GM18519 (cell line): ENCODE measurements at regions not wholly inside any gene's neighbourhood (a gene's known extent, or its start where the extent isn't known, plus 50 kb on each side); places are given as distances from the start of the nearest gene placed in this dataset.

Source experiments
- ATAC-seq: cut with Tn5 transposase; IDR thresholded peaks from one replicate; pipeline ENCODE4 v1.9.1; 2021; ENCODE audit warnings: mild to moderate bottlenecking, moderate library complexity; ENCODE audit not compliant: unreplicated experiment, low FRiP score

DNA sequence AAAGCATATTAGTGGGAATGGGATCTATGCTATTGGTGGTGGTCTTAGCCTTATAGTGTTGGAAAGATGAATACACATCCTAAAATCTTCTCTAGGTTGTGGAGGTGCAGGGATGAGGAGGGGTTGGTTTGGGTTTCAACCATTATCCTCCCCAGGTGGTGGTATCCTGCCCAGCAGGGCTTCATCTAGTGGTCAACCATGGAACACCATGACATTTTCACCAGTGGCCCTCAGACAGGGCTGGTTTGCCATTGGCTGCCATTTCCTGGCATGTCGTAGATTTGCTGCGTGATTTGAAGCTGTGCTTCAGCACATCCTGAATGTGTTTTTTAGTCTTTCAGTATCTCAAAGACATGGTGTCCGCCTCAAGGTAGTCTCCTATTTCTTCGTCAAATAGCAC, 391.2 kb upstream of the HNRNPA3 start:
- ATAC-seq, result no peak

DNA sequence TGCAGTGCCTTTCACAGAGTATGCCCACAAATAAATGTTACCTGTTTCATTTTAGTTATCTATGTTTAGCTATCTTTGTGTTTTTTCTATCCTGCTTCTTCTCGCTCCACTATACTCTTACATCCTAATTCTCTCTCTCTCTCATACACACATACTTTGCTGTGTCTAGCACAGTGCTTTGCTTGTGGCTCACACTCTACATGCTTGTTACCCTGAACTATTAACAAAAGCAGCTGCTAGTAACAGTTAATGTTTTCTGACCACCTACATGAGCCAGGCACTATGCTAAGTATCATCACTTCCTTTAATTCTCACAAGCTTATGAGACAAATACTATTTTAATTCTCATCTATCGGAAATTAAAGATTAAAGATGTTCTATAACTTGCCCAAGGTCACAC, 390.5 kb upstream of the HNRNPA3 start:
- no peak for ATAC-seq

DNA sequence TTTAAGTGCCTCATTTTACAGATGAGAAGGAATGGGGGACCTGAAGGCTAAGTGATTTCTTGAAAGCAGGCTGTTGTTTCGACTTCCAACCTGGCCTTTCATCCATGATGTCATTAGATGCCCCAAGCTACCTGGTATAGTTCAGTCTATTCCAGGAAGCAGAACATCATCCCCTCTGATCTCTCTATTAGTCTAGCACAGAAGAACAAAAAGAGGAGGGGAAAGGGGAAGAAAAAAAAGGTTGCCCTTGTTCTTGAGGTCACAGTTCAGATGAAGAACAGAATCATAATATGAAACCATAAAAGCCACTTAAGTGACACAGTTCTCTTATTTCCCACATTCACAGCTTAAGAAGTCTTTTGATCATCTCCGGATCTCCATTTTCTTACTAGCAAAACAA, 386.2 kb upstream of the HNRNPA3 start:
- ATAC-seq, result no peak

DNA sequence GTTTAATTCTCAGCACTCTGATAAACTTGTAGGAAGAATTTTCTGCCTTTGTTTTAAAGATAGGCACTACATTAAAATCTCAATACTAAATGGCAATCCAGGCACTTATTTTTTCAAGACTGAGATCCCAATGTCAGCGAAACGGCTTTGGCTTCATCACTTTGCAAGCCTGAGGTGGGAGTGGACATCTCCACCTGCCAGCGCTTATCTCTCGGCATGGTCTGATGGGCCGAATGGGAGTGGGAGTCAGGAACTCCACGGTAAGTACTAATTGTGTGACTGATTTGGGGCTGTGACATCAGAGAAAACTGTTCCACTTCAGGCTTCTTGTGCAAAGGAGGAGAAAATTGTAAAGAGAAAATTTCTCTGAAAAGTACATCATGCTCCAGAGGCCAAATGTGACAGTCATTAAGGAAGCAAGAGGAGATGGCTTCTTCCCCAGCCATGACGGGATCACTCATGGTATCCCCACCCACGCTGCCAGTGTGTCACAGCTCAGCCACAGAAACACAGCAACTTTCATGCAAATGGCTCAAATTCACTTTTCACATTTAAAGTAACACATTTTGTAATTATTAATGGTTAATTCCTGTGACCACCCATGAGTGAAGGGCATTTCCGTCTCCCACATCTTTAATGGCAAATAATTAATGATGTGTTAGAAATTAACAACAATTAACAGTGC, 385.5 kb upstream of the HNRNPA3 start:
- no peak for ATAC-seq

DNA sequence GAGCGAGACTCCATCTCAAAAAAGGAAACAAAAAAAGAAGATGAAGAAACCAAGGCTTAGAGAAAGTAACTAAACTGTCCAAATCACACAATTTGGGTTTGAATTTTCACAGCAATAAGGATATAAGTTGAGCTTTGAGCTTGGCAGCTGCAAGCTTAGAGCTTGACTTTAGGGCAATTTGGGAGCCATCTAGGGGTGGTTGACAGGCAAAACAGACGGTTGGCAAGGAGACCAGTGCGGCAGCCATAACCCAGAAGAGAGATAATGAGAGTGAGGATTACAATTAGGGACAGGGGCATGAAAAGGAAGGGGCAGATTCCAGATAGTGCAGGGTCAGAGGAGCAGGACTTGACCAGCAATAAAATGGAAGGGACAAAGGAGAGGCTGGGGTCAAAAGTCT, 382.2 kb upstream of the HNRNPA3 start:
- no peak for ATAC-seq

DNA sequence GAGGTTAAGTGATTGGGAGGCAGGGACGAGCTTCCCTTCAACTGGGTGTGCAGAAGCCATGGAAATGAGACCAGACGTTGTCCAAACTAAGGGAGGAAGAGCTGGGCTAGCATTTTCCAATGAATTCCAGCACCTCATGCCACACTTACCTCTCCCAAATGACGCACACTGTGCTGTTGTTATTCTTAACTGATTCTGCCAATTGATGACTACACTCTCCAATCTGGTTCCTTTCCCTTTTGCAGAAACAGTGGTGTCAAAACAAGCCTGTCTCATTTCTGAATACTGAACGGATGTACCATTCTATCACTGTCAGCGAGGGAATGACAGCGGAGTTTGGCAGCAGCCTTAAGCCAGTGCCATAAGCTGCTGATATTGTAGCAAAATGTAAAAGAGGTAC, 380.5 kb upstream of the HNRNPA3 start:
- no peak for ATAC-seq

DNA sequence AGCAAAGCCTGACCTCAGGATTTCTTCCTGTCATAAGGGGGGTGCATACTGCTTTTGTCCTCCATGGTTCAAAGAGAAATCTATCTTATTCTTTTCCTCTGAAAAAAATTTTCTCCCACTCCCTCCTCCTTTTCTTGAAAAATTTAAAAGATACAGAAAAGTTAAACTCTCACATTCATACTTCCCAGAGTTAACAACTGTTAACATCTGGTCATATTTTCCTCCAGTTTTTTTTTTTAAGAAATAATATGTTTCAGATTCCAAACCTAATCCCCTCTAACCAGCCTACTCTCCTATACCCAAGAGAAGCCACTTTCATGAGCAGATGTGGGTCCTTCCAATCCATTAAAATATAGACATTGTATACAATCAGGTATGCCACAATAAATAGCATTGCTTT, 378.9 kb upstream of the HNRNPA3 start:
- ATAC-seq, result no peak

DNA sequence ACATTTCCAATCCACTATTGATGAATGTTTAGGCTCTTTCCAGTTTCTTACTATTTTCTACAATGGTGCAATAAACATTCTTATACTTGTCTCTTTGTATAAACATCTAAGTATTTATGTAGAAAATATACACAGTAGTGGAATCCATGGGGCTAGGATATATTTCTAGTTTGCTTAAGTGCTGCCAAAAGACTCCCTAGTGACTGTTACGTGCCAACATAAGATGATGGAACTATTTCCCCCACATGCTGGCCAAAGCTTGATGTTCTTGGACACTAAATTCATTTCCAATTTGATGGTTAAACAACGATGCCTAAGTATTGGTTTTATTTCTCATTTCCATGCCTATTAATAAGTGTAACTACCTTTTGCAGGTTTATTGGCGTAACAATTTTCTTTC, 378.4 kb upstream of the HNRNPA3 start:
- no peak for ATAC-seq

DNA sequence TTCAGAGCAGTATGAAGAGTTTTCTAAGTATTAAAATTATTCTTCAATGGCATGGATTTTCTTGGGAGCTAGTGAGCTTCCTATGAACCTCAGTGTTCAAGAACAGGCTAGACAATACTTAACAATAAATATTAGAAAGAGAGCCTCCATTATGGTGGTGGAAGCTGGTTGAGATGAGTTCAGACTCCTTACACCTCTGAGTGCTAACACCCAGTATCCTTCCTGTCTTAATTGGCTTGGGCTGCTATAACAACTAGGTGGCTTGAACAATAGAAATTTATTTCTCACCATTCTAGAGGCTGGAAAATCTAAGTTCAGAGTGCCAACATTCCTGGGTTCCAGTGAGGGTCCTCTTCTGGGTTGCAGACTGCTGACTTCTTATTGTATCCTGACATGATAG, 369.4 kb upstream of the HNRNPA3 start:
- ATAC-seq, result no peak

DNA sequence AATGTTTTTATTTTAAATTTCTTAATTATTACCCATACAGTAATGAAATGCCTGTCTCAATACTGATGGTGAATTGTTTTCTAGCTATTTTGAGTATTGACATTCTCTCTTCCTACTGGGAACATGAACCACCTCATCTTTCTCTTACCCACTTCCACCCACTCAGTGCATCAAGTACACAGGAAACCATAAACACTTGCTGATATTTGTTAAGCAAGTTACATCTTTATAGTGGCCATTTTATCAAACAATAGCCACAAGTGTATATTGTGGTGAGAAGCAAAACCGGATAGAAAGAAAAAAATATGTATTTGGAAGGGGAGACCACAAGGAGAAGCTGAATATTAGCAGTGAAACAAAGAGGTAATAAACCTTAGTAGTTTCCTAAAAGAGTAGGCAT, 368.1 kb upstream of the HNRNPA3 start:
- no peak for ATAC-seq

DNA sequence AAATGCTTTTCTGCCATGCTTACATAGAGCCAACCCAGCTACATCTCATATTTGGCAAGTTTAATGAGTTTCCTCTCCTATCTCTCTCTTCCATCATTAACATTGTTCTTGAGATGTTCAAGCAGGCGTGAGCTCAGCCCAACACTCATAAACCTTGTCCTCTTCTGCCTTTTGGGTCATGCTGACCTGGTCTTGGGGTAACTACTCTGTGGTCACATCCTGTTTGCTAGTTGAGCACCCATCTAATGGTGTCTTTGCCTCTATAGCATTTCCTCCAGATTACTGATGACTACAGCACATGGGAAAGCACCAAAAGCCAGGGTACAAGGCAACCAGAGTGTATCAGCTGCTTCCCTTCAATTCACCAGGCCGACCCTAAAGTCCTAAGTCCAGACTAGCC, 366.9 kb upstream of the HNRNPA3 start:
- no peak for ATAC-seq

DNA sequence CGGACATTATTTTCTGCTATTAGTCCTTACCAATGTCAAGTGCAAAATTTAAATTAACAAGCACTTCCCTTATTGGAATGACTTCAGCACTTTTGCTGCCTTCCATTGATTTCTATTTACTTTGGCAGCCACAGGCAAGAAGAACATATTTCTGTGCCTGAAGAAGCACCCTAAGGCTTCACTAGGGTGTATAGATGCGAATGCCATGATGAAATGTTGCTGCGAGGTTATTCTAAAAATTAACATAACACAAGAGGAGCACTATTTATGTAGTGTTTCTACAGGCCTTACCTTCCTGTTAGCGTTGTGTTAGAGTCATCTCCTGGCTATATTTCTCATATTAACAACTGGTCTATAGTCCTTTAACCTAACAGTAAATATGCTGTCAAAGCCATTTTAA, 365.0 kb upstream of the HNRNPA3 start:
- no peak for ATAC-seq

DNA sequence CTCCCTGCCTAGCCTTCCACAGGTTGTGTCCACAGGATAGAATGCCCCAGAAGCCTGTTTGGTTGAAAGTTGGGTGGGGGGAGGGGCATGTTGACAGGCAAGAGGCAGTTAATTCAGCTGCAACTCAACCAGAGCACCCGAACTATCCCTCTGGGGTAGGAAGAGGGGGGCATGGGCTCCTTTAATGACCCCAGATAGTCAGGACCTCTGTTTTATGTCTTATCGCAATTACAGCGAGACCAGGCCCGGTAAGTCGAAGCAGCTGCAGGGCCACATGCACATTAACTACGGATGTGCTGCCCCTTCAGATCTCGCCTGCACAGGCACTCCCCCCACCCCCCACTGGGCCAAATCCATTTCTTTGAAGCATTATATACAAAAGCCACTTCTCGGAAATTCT, 363.8 kb upstream of the HNRNPA3 start:
- no peak for ATAC-seq

DNA sequence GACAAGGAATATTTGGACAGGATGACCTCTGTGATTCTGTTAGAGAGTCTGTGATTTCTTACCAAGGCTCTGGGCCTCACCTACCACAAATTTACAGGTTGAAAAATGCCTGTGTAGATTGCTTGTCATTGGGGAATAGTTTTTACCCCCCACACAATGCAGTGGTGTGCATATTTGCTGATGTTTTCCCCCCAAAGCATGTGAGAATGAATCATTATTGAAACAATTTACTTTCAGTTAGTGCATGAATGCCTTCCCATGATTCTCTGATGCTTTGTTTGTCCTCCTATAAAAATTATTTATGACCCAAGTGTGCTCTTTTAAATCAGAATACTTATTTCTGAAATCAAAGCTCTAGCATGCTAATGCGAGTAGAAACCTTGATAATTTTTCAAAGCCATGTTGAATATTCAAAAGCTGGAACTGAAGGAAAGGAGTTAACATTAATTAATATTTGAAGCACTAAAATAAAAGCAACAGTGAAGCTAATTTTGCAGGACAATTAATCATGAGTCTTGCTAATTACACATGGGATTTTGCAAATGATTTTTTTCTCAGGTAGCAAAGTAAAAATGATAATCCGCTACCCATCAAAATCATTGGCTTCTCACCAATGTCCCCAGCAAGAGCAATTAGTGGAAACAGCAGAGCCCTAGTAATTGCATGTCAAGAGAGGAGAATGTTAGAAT, 361.2 kb upstream of the HNRNPA3 start:
- ATAC-seq, result no peak

DNA sequence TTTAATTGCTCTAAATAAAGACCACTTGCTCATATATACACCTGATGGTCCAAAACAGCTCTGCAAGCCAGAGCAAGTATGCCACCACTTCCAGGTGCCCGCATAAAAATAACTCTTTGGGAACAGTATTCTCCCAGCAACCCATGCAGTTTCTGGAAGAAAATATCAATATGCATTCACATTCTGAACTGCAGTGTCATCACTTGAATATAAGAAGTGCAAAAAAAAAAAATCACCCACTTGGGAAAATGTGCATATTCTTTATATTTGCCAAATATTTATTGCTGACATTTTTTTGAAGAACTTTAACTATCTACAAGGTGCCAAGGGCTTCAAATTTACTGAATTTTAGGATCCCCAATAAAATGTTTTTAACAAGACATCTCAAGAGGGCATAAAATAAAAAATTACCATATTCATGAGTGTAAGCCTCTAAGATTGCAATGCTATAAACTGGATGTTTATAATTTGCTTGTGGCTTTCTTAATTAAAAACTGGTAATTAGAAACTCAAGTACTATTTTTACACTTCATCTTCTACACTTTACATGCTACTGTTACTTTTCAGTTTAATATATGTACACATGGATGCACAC, 360.6 kb upstream of the HNRNPA3 start:
- no peak for ATAC-seq

DNA sequence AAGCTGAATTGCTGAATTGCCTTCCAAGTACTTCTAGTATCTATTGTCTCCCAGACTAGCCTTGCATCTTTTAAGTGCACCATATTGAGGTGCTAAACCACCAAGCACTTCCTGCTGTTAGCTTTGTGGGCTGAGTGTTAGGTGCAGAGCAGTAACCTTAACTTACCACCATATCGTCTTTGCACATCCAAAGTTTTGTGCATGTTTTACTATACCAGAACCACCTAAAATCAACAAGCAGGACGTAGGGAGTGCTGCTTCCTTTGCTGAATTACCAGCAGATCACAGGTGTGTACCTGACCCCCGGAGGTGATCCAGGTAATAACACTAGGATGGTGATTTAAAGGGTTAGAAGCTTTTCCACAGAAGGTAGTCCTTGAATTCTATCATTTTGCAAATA, 359.9 kb upstream of the HNRNPA3 start:
- ATAC-seq, result no peak

DNA sequence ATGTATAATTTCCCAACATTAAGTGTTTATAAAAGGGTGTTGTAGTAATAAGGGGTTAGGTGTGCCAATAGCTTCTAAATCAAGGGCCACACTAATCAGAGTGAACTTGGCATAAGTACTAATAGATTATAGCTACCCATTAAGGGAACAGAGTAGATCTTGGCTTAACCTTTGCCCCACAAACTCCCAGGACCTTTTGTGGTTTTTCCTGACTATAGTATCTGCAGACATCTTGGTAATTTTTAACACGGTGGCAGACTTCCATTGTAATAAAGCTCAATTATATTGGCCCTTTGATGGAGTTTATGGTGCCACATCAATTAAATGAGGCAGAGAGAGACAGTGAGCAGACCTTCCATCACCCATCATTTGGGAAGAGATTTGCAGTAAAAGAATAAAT, 358.5 kb upstream of the HNRNPA3 start:
- no peak for ATAC-seq

DNA sequence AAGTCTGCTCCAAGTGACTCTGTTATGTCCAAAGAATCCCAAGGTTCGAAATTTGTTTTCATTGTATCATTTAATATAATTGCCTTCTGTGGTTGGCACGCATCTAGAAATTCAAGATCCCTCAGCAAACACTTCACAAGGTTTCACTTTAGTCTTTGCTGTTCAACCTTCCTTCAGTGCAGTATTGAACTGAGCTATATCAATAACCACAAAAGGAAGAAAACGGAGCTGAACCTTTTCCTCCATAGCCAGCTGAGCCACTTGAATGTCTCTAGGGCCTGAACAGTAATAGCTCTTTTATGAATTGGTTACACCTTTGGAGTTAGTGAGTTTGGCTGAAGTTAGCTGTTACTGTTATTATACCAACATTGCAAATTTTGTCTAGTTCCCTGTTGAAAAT, 357.7 kb upstream of the HNRNPA3 start:
- no peak for ATAC-seq

DNA sequence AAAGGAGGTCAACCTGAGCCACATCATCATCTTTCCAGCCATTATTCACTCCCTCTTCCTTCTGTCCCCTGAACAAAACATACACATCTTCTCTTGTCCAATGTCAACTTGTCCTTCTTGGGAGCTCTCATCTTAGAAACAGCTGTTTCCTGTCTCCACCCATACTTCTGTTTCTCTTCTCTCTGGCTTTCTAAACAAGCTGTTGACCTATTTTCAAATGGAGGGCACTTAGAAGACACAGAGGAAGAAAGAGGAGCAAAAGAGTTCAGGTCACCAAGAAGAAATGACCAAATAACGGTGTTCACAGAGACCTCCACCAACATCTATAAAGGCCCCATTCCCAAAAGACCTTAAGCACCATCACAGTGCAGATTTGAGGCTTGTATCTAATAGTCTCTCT, 355.9 kb upstream of the HNRNPA3 start:
- ATAC-seq, result no peak

DNA sequence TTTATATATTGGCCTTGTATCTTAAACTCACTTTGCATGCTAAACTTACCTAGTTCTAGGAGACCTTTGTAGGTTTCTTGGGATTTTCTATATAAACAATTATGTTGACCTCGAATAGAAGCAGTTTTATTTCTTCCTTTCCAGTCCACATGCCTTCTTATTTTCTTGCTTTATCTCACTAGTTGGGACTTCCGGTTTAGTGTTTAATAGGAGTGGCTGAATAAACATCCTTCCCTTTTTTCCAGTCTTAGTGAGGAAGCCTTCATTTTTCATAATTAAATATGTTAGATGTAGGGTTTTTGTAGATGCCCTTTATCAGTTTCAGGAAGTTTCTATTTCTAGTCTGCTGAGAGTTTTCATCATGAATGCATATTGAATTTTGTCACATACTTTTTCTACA, 347.3 kb upstream of the HNRNPA3 start:
- ATAC-seq, result no peak

DNA sequence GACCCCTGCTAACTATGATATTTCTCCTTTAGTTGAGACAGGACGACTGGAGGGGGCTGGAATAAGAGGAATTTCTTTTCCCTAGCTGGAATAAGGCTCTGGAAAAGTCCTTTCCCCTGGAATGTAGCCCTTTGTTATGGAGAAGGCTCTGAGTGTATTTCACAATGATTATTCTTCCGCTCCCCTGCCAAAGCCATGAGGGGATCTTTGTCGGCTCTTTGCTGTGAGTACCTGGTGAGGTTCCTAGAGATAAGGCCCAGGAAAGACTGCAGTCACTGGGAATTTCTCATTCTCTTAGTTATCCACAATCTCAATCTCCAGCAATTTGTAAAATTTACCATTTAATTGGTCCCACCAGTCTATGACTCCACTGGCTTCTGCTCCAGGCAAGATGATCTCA, 340.2 kb upstream of the HNRNPA3 start:
- ATAC-seq, result no peak

DNA sequence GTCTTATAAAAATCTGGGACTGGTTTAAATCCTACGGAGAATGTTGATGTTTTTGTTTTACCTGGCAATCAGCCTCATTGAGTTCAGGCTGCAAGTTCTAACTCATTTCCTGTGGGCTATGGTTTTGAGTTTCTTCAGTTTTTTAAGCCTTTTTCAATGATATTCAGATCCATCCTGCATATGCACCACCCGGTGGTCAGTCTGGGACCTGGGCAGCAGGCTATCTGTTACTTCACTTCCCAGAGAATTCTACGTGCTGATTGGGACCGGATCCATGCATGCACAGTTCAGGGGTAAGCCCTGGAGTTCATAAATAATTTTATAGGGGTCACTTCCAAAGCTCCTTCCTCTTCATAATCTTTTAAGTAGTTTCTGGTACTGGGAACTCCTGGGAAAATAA, 339.2 kb upstream of the HNRNPA3 start:
- ATAC-seq, result no peak
